Esophagus muscularis mucosa (tissue), 4 donors: ENCODE measurements at regions not wholly inside any gene's neighbourhood (a gene's known extent, or its start where the extent isn't known, plus 50 kb on each side); places are given as distances from the start of the nearest gene placed in this dataset.

Experiments used
- DNase-seq: peaks from one replicate; pipeline ENCODE4 v3.0.0-alpha.2; 2017; ENCODE audit errors: extremely low spot score
- H3K27ac ChIP-seq, 4 donors: fragments of 200-600 bp; sonication (generic); replicated peaks in 1 of 4; 1 replicate in 3 of 4; 2 replicates in 1 of 4; pipeline ENCODE4 v1.5.1; 2016 to 2019; ENCODE audit warnings: mild to moderate bottlenecking in 1 of 4
- H3K27me3 ChIP-seq, 4 donors: fragments of 200-600 bp; sonication (generic); one replicate each; pipeline versions ENCODE4 v1.5.1 to v1.6.0; 2016 to 2019
- H3K36me3 ChIP-seq, 4 donors: fragments of 200-600 bp; sonication (generic); one replicate each; pipeline ENCODE4 v1.5.1; 2016 to 2019
- H3K4me1 ChIP-seq, 4 donors: fragments of 200-600 bp; sonication (generic); one replicate each; pipeline ENCODE4 v1.5.1; 2016 to 2019
- H3K4me3 ChIP-seq, 4 donors: fragments of 200-600 bp; sonication (generic); 1 replicate in 2 of 4; 2 replicates in 2 of 4; pipeline ENCODE4 v1.5.1; 2016 to 2019; ENCODE audit warnings: mild to moderate bottlenecking in 4 of 4, moderate library complexity in 1 of 4
- H3K9me3 ChIP-seq, 4 donors: fragments of 200-600 bp; sonication (generic); 1 replicate in 3 of 4; 2 replicates in 1 of 4; pipeline ENCODE4 v1.5.1; 2016 to 2019
- CTCF ChIP-seq, 3 experiments: fragments of 200-600 bp in 2 of 3; fragments of 450-650 bp in 1 of 3; sonication (generic) in 2 of 3; IDR thresholded peaks; one replicate each; pipeline ENCODE4 v1.5.1; 2017 to 2019; ENCODE audit warnings: antibody characterized with exemption in 3 of 3, mild to moderate bottlenecking in 2 of 3, moderate library complexity in 1 of 3
- EP300 ChIP-seq: sonication (generic); formaldehyde crosslinking; IDR thresholded peaks from one replicate; pipeline ENCODE4 v1.6.1; 2017; ENCODE audit warnings: antibody characterized with exemption
- POLR2A ChIP-seq: fragments of 450-650 bp; IDR thresholded peaks from one replicate; pipeline ENCODE4 v1.6.1; 2017; ENCODE audit warnings: antibody characterized with exemption, moderate library complexity, mild to moderate bottlenecking, low read depth
- POLR2AphosphoS5 ChIP-seq, 2 donors: sonication (generic); formaldehyde crosslinking; IDR thresholded peaks; one replicate each; pipeline ENCODE4 v1.6.1; 2017; ENCODE audit warnings: antibody characterized with exemption in 2 of 2
- WGBS: methylation state at CpG from one replicate; pipeline ENCODE4 v1.1.5; 2018; 5-methylcytosine and 5-hydroxymethylcytosine counted together
- intact Hi-C: fragments of 100-400 bp; cut with DNase I; formaldehyde crosslinking; loops from one replicate; pipeline ENCODE4 v1.15.1; 2023

- Histone ChIP-seq H3K27ac (no peak overlapping the region), H3K4me1 (peaks cover 0 to 5% (median 0%) of the 10 kb centered on the region in 4 donors), H3K4me3 (no peak overlapping the region), H3K36me3 (no peaks in the 10 kb centered on the region), H3K9me3 (no peaks in the 10 kb centered on the region), H3K27me3 (no peaks in the 10 kb centered on the region)
- TF ChIP-seq POLR2A (no peak), POLR2AphosphoS5 (IDR thresholded peaks at IDR 0.05) (no peak), EP300 (no peak), CTCF (IDR thresholded peaks at IDR 0.05) (no peak)
- DNase-seq, result no peak
- intact Hi-C loops, result no loop called here
- 86% methylated on average over 4 of the region's 4 CpGs for WGBS
These were observed 166.0 kb upstream of the LPP start for GRCh38 chr3:187987924-187988323.

GRCh38 chr3:187989575-187990153, 164.3 kb upstream of the LPP start:
- no peak overlapping the region for H3K4me3 ChIP-seq
- H3K27ac ChIP-seq, result no peak overlapping the region
- intact Hi-C loops, result no loop called here
- H3K27me3 ChIP-seq, result no peaks in the 10 kb centered on the region
- no peaks in the 10 kb centered on the region for H3K4me1 ChIP-seq
- peak; percentile 90 for DNase-seq
- H3K36me3 ChIP-seq, result no peaks in the 10 kb centered on the region
- TF ChIP-seq POLR2A (no peak), CTCF (IDR thresholded peaks at IDR 0.05) (no peak), EP300 (no peak), POLR2AphosphoS5 (IDR thresholded peaks at IDR 0.05) (no peak)
- no peaks in the 10 kb centered on the region for H3K9me3 ChIP-seq
- 71% methylated on average over 10 of the region's 10 CpGs for WGBS

- Histone ChIP-seq H3K4me1 (no peaks in the 10 kb centered on the region), H3K4me3 (no peak overlapping the region), H3K27me3 (no peaks in the 10 kb centered on the region), H3K9me3 (no peaks in the 10 kb centered on the region), H3K36me3 (no peaks in the 10 kb centered on the region), H3K27ac (no peak overlapping the region)
- DNase-seq, result no peak
- intact Hi-C loops, result no loop called here
- TF ChIP-seq POLR2A (no peak), EP300 (no peak), CTCF (IDR thresholded peaks at IDR 0.05) (no peak), POLR2AphosphoS5 (IDR thresholded peaks at IDR 0.05) (no peak)
These were observed 161.3 kb upstream of the LPP start for GRCh38 chr3:187992609-187993008.

GRCh38 chr3:187994221-187995042, 159.5 kb upstream of the LPP start:
- no peaks in the 10 kb centered on the region for H3K4me1 ChIP-seq
- DNase-seq, result no peak
- intact Hi-C loops, result no loop called here
- H3K27me3 ChIP-seq, result no peaks in the 10 kb centered on the region
- 93% methylated on average over 4 of the region's 4 CpGs for WGBS
- H3K9me3 ChIP-seq, result no peaks in the 10 kb centered on the region
- no peak overlapping the region for H3K4me3 ChIP-seq
- TF ChIP-seq CTCF (IDR thresholded peaks at IDR 0.05), result no peak
- no peak for TF ChIP-seq EP300
- no peak for TF ChIP-seq POLR2A
- no peak for TF ChIP-seq POLR2AphosphoS5 (IDR thresholded peaks at IDR 0.05)
- H3K27ac ChIP-seq, result no peak overlapping the region
- no peaks in the 10 kb centered on the region for H3K36me3 ChIP-seq
